Liver (tissue), 8 donors: ENCODE measurements at regions not wholly inside any gene's neighbourhood (a gene's known extent, or its start where the extent isn't known, plus 50 kb on each side); places are given as distances from the start of the nearest gene placed in this dataset.

Experiments used
- DNase-seq: peaks from one replicate; pipeline ENCODE4 v3.0.0-alpha.2; 2017; ENCODE audit warnings: low spot score
- H3K27ac ChIP-seq, 2 donors: one replicate each; pipeline ENCODE4 v1.7.0; 2013; ENCODE audit warnings: inconsistent platforms in 2 of 2, low read length in 2 of 2, control low read depth in 1 of 2, low read depth in 1 of 2, mild to moderate bottlenecking in 1 of 2
- H3K27me3 ChIP-seq, 4 donors: one replicate each; pipeline versions ENCODE4 v1.6.1 to v1.7.0; 2013; ENCODE audit warnings: low read length in 3 of 4, inconsistent platforms in 1 of 4, mild to moderate bottlenecking in 1 of 4, moderate library complexity in 1 of 4; ENCODE audit not compliant: control insufficient read depth in 4 of 4, insufficient read depth in 4 of 4
- H3K36me3 ChIP-seq, 4 donors: one replicate each; pipeline versions ENCODE4 v1.6.1 to v1.7.0; 2013; ENCODE audit warnings: low read length in 3 of 4, mild to moderate bottlenecking in 3 of 4, low read depth in 1 of 4, moderate library complexity in 1 of 4; ENCODE audit not compliant: control insufficient read depth in 4 of 4, insufficient read depth in 3 of 4
- H3K4me1 ChIP-seq, 4 donors: one replicate each; pipeline versions ENCODE4 v1.6.1 to v1.7.0; 2013; ENCODE audit warnings: low read length in 3 of 4, mild to moderate bottlenecking in 3 of 4, moderate library complexity in 1 of 4; ENCODE audit not compliant: control insufficient read depth in 4 of 4, insufficient read depth in 4 of 4
- H3K4me3 ChIP-seq, 3 donors: one replicate each; pipeline versions ENCODE4 v1.6.1 to v1.7.0; 2013; ENCODE audit warnings: low read length in 3 of 3, control low read depth in 1 of 3, low read depth in 1 of 3, mild to moderate bottlenecking in 1 of 3
- H3K9ac ChIP-seq, 2 donors: one replicate each; pipeline ENCODE4 v1.7.0; 2013; ENCODE audit warnings: low read length in 2 of 2, mild to moderate bottlenecking in 2 of 2, moderate library complexity in 2 of 2, control low read depth in 1 of 2, low read depth in 1 of 2
- H3K9me3 ChIP-seq, 4 donors: one replicate each; pipeline versions ENCODE4 v1.6.1 to v1.7.0; 2013; ENCODE audit warnings: low read length in 3 of 4; ENCODE audit not compliant: control insufficient read depth in 4 of 4
- EGR1 ChIP-seq, 2 donors: IDR thresholded peaks; 2 replicates each; pipeline ENCODE4 v1.6.1; 2016 to 2018; ENCODE audit warnings: antibody characterized with exemption in 2 of 2, low read depth in 2 of 2
- FOXA1 ChIP-seq: IDR thresholded peaks from 2 replicates; pipeline ENCODE4 v1.6.1; 2016; ENCODE audit warnings: antibody characterized with exemption
- FOXA2 ChIP-seq: IDR thresholded peaks from 2 replicates; pipeline ENCODE4 v1.6.1; 2016; ENCODE audit warnings: antibody characterized with exemption
- GABPA ChIP-seq, 2 donors: IDR thresholded peaks in 1 of 2; conservative IDR thresholded peaks in 1 of 2; 2 replicates each; pipeline ENCODE4 v1.6.1; 2016; ENCODE audit warnings: antibody characterized with exemption in 2 of 2, mild to moderate bottlenecking in 1 of 2, moderate library complexity in 1 of 2
- HNF4A ChIP-seq, 2 donors: conservative IDR thresholded peaks; 2 replicates each; pipeline ENCODE4 v1.6.1; 2016; ENCODE audit warnings: antibody characterized with exemption in 2 of 2, mild to moderate bottlenecking in 2 of 2
- HNF4G ChIP-seq: IDR thresholded peaks from 2 replicates; pipeline ENCODE4 v1.6.1; 2016; ENCODE audit warnings: antibody characterized with exemption
- JUND ChIP-seq, 2 donors: IDR thresholded peaks; 2 replicates each; pipeline ENCODE4 v1.6.1; 2016; ENCODE audit warnings: antibody characterized with exemption in 2 of 2
- RAD21 ChIP-seq, 2 donors: IDR thresholded peaks; 2 replicates each; pipeline ENCODE4 v1.6.1; 2016; ENCODE audit warnings: antibody characterized with exemption in 2 of 2, mild to moderate bottlenecking in 2 of 2
- RXRA ChIP-seq, 2 donors: IDR thresholded peaks; 2 replicates each; pipeline ENCODE4 v1.6.1; 2017 to 2018; ENCODE audit warnings: antibody characterized with exemption in 2 of 2, mild to moderate bottlenecking in 1 of 2
- TAF1 ChIP-seq: conservative IDR thresholded peaks from 2 replicates; pipeline ENCODE4 v1.6.1; 2016; ENCODE audit warnings: antibody characterized with exemption, mild to moderate bottlenecking
- WGBS: extraction: QIAGEN DNeasy Blood & Tissue Kit; methylation state at CpG from one replicate; pipeline ENCODE4 v1.1.7; 2013; 5-methylcytosine and 5-hydroxymethylcytosine counted together
- TF ChIP-seq, protein P1 (sequence below): IDR thresholded peaks from 2 replicates; pipeline ENCODE4 v1.6.1; 2016; ENCODE audit warnings: antibody characterized with exemption, mild to moderate bottlenecking
- TF ChIP-seq, protein P2 (sequence below): fragments of 150-350 bp; IDR thresholded peaks from 2 replicates; pipeline ENCODE4 v1.5.1; 2017; ENCODE audit warnings: improper control_type of control experiment, low read depth, low read length; ENCODE audit not compliant: missing input control
- TF ChIP-seq, protein P3 (sequence below): IDR thresholded peaks from 2 replicates; pipeline ENCODE4 v1.6.1; 2016; ENCODE audit warnings: antibody characterized with exemption
- donor health status: healthy.
- donor health status: healthy.
- donor health status: healthy.
- donor health status: healthy.
- donor health status: healthy.

DNA sequence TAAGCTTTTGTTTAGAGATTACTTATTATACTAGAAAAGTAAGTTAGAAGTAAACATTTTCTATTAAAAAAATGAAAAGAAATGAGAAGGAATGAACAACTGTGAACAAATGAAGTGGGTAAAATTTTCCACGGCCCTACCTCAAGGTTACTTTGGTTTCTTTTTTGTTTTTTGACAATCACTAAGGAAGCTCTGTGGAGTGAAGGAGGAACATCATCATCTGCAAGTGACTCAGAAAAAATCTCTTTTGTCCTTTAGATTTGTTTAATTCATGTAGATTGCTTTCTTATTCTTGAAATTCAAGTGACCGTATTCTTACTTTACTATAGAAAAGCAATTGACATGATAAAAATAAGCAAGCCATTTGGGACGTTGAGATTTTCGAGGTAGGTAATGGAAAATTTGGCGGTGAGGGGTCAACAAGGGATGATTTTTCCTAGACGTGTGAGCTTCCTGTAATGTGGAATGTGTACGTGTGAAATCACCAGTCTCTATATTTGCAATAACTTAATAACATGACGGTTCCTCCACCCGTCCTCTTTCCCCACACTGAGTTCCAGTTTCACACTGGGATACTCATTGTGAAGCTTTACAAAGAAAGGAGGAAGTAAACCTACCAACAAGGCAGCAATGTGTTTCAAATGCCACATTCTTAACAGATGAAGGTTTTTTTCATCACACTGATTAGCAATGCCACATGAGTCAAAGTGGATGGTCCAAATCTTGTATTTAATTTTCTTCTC is 62.3 kb upstream of the EGLN3 start:
- H3K9me3 ChIP-seq: no peaks in the 10 kb centered on the region
- TF ChIP-seq FOXA1: no peak
- H3K36me3 ChIP-seq: no peaks in the 10 kb centered on the region
- 70% methylated on average over 9 of the region's 9 CpGs for WGBS
- no peaks in the 10 kb centered on the region for H3K27me3 ChIP-seq
- no peak overlapping the region for H3K27ac ChIP-seq
- no peak overlapping the region for H3K9ac ChIP-seq
- no peak for DNase-seq
- no peaks in the 10 kb centered on the region for H3K4me1 ChIP-seq
- no peak overlapping the region for H3K4me3 ChIP-seq

DNA sequence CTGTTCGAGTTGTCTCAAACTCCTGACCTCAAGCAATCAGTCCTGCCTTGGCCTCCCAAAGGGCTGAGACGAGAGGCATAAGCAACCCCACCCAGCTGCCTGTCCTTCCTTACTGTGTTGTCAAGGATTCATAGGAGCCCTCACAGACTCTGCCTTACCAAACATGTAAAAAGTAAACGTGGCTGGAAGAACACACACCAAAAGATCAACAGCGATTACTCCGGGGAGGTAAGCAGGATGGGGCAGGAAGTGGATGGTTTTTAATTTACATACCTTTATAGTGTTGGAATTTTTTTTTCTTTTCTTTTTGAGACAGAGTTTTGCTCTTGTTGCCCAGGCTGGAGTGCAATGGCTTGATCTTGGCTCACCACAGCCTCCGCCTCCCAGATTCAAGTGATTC is 61.5 kb upstream of the EGLN3 start:
- 67% methylated on average over 6 of the region's 6 CpGs for WGBS

DNA sequence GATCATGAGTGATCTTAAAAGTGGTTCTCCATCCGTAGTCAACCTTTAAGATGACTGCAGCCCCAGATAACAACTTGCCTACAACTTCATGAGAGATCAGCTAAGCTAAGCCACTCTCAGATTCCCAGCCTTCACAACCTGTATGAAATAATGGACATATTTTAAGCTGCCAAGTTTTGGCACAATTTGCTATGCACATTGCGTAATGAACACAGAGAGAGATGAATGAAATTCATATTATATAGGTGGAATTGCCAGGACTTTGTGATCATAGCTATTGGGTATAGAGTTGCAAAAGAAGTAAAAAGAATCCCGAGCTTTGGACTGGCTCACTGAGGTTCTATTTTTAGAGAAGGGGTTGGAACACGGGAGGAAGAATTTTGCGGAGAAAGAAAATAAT is 59.1 kb upstream of the EGLN3 start:
- H3K9ac ChIP-seq: no peak overlapping the region
- H3K36me3 ChIP-seq: no peaks in the 10 kb centered on the region
- H3K27me3 ChIP-seq: no peaks in the 10 kb centered on the region
- H3K9me3 ChIP-seq: no peaks in the 10 kb centered on the region
- no peak overlapping the region for H3K27ac ChIP-seq
- no peaks in the 10 kb centered on the region for H3K4me1 ChIP-seq
- WGBS: 92% methylated on average over 5 of the region's 5 CpGs
- TF ChIP-seq, protein P1, sequence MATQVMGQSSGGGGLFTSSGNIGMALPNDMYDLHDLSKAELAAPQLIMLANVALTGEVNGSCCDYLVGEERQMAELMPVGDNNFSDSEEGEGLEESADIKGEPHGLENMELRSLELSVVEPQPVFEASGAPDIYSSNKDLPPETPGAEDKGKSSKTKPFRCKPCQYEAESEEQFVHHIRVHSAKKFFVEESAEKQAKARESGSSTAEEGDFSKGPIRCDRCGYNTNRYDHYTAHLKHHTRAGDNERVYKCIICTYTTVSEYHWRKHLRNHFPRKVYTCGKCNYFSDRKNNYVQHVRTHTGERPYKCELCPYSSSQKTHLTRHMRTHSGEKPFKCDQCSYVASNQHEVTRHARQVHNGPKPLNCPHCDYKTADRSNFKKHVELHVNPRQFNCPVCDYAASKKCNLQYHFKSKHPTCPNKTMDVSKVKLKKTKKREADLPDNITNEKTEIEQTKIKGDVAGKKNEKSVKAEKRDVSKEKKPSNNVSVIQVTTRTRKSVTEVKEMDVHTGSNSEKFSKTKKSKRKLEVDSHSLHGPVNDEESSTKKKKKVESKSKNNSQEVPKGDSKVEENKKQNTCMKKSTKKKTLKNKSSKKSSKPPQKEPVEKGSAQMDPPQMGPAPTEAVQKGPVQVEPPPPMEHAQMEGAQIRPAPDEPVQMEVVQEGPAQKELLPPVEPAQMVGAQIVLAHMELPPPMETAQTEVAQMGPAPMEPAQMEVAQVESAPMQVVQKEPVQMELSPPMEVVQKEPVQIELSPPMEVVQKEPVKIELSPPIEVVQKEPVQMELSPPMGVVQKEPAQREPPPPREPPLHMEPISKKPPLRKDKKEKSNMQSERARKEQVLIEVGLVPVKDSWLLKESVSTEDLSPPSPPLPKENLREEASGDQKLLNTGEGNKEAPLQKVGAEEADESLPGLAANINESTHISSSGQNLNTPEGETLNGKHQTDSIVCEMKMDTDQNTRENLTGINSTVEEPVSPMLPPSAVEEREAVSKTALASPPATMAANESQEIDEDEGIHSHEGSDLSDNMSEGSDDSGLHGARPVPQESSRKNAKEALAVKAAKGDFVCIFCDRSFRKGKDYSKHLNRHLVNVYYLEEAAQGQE: no peak
- DNase-seq: no peak
- H3K4me3 ChIP-seq: no peak overlapping the region

More for the DNA sequence above, 61.5 kb upstream of the EGLN3 start:
- TF ChIP-seq FOXA1 (no peak), FOXA2 (no peak), HNF4A (conservative IDR thresholded peaks at IDR 0.05) (no peak), EGR1 (IDR thresholded peaks at IDR 0.05; ENCODE audit: low read depth in 2 of 2) (no peak), GABPA (IDR thresholded peaks at IDR 0.05 in 1 of 2, conservative IDR thresholded peaks at IDR 0.05 in 1 of 2) (no peak), JUND (IDR thresholded peaks at IDR 0.05) (no peak), HNF4G (no peak), TAF1 (no peak), RXRA (IDR thresholded peaks at IDR 0.05) (no peak), RAD21 (IDR thresholded peaks at IDR 0.05) (no peak)
- TF ChIP-seq, protein P2, sequence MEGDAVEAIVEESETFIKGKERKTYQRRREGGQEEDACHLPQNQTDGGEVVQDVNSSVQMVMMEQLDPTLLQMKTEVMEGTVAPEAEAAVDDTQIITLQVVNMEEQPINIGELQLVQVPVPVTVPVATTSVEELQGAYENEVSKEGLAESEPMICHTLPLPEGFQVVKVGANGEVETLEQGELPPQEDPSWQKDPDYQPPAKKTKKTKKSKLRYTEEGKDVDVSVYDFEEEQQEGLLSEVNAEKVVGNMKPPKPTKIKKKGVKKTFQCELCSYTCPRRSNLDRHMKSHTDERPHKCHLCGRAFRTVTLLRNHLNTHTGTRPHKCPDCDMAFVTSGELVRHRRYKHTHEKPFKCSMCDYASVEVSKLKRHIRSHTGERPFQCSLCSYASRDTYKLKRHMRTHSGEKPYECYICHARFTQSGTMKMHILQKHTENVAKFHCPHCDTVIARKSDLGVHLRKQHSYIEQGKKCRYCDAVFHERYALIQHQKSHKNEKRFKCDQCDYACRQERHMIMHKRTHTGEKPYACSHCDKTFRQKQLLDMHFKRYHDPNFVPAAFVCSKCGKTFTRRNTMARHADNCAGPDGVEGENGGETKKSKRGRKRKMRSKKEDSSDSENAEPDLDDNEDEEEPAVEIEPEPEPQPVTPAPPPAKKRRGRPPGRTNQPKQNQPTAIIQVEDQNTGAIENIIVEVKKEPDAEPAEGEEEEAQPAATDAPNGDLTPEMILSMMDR: no peak
- TF ChIP-seq, protein P3, sequence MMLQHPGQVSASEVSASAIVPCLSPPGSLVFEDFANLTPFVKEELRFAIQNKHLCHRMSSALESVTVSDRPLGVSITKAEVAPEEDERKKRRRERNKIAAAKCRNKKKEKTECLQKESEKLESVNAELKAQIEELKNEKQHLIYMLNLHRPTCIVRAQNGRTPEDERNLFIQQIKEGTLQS: no peak
- Histone ChIP-seq H3K9me3 (no peaks in the 10 kb centered on the region), H3K36me3 (no peaks in the 10 kb centered on the region), H3K9ac (no peak overlapping the region), H3K4me1 (no peaks in the 10 kb centered on the region), H3K27ac (no peak overlapping the region), H3K27me3 (no peaks in the 10 kb centered on the region), H3K4me3 (no peak overlapping the region)
- no peak for DNase-seq
